Fibroblast of lung (primary cell): ENCODE measurements at regions not wholly inside any gene's neighbourhood (a gene's known extent, or its start where the extent isn't known, plus 50 kb on each side); places are given as distances from the start of the nearest gene placed in this dataset.

Experiments
- EZH2 ChIP-seq: IDR thresholded peaks from 2 replicates; pipeline ENCODE4 v1.5.1; 2012; ENCODE audit warnings: low read length, control low read depth, mild to moderate bottlenecking; ENCODE audit errors: missing control alignments
- TF ChIP-seq, protein P1 (sequence below), 2 donors: IDR thresholded peaks in 1 of 2; conservative IDR thresholded peaks in 1 of 2; 1 replicate in 1 of 2; 2 replicates in 1 of 2; pipeline ENCODE4 v1.5.1; 2011 to 2012; ENCODE audit warnings: low read length in 2 of 2, control low read depth in 1 of 2, inconsistent platforms in 1 of 2, low read depth in 1 of 2, mild to moderate bottlenecking in 1 of 2

DNA sequence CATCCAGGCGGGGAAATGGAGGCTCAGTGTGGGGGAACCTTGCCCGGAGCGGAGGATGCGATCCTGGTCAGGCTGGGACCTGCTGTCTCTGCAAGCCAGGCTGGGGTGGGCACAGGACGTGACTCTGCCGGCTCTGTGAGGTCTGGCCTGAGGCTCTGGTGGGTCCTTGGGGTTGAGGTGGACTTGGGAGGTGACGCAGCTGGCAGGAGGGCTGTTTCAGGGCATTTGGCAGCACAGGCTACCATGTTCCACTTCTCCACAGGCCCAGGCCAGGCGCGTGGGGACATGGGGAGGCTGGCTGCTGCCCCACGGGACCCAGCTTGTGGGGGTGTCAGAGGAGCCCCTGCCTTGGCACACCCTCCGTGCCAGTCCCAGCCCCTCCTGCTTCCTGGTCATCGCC lies 1199.7 kb downstream of the BRD1 start:
- TF ChIP-seq, protein P1, sequence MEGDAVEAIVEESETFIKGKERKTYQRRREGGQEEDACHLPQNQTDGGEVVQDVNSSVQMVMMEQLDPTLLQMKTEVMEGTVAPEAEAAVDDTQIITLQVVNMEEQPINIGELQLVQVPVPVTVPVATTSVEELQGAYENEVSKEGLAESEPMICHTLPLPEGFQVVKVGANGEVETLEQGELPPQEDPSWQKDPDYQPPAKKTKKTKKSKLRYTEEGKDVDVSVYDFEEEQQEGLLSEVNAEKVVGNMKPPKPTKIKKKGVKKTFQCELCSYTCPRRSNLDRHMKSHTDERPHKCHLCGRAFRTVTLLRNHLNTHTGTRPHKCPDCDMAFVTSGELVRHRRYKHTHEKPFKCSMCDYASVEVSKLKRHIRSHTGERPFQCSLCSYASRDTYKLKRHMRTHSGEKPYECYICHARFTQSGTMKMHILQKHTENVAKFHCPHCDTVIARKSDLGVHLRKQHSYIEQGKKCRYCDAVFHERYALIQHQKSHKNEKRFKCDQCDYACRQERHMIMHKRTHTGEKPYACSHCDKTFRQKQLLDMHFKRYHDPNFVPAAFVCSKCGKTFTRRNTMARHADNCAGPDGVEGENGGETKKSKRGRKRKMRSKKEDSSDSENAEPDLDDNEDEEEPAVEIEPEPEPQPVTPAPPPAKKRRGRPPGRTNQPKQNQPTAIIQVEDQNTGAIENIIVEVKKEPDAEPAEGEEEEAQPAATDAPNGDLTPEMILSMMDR (conservative IDR thresholded peaks at IDR 0.05 in 1 of 2, IDR thresholded peaks at IDR 0.05 in 1 of 2; ENCODE audit: low read depth in 1 of 2, low read length in 2 of 2) = no peak
- TF ChIP-seq EZH2 = no peak
